IPS DF 6.9 (cell line): ENCODE measurements at regions not wholly inside any gene's neighbourhood (a gene's known extent, or its start where the extent isn't known, plus 50 kb on each side); places are given as distances from the start of the nearest gene placed in this dataset.
"Not testable (repeated sequence)": the region's sequence is repeated elsewhere in the genome, so short reads cannot be mapped to it uniquely, and the experiment has no call there.

Experiments used
- DNase-seq: peaks from one replicate; pipeline ENCODE4 v3.0.0-alpha.2; 2013; ENCODE audit warnings: low read depth, low spot score
- H3K27ac ChIP-seq: one replicate; pipeline ENCODE4 v1.5.1; 2013; ENCODE audit warnings: low read length, control low read depth
- H3K27me3 ChIP-seq: 2 replicates; pipeline ENCODE4 v1.6.1; 2013; ENCODE audit warnings: mild to moderate bottlenecking, low read length; ENCODE audit not compliant: control insufficient read depth, insufficient read depth
- H3K36me3 ChIP-seq: 2 replicates; pipeline ENCODE4 v1.6.1; 2013; ENCODE audit warnings: low read length; ENCODE audit not compliant: control insufficient read depth, insufficient read depth
- H3K4me1 ChIP-seq: 2 replicates; pipeline ENCODE4 v1.6.1; 2013; ENCODE audit warnings: low read length; ENCODE audit not compliant: control insufficient read depth, insufficient read depth
- H3K4me3 ChIP-seq: 2 replicates; pipeline ENCODE4 v1.5.1; 2013; ENCODE audit warnings: mild to moderate bottlenecking, low read length
- H3K9me3 ChIP-seq: 2 replicates; pipeline ENCODE4 v1.6.1; 2013; ENCODE audit warnings: low read length, inconsistent platforms; ENCODE audit not compliant: control insufficient read depth, insufficient read depth
- WGBS: extraction: QIAGEN DNeasy Blood & Tissue Kit; methylation state at CpG from one replicate; pipeline ENCODE4 v1.1.7; 2013; ENCODE audit warnings: mixed read lengths, missing lambda C conversion rate; ENCODE audit not compliant: insufficient read length, insufficient coverage; 5-methylcytosine and 5-hydroxymethylcytosine counted together

DNA sequence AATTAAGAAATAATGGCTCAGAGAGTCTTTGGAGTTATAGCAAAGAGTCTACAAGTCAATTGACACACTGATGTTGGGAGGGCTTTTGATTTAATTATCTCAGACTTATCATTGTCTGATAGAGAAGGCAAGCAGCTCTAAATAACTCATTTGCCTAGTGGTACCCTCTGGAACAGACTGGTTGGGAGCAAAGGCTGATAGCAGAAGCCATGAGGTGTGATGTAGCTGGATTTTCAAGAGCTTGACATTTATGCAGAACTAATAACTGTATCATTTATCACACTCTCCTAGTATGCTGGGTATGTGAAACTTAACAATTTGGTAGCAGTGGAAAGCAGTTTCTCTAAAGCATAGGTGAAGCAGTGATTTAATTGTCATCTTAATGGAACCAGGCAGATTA lies 380.6 kb downstream of the TENT5A start:
- no peak for DNase-seq
- Histone ChIP-seq H3K27me3 (no peaks in the 10 kb centered on the region), H3K36me3 (no peaks in the 10 kb centered on the region)

DNA sequence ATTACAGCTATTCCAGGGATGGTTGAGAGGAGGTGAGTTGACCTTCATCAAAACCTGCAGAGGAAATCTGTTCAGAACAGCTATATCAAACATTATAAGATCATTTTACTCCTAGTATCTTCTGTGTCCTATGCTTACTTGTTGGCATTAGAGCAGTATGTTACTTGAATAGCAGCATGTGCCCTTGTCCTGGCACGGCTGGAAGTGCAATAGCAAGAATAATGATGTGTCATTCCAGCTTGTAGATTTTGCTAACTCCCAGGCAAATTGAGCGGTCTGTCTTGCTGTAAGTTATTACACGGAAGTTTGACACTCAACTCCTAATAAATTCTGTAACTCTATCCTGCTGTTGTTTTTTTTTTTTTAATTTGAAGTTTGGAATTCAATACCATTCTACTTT lies 385.5 kb downstream of the TENT5A start:
- Histone ChIP-seq H3K9me3 (no peaks in the 10 kb centered on the region), H3K4me1 (no peaks in the 10 kb centered on the region), H3K27me3 (no peaks in the 10 kb centered on the region), H3K4me3 (no peak overlapping the region), H3K36me3 (no peaks in the 10 kb centered on the region), H3K27ac (no peak overlapping the region)
- no CpG with 5 or more reads among the region's 3 CpGs for WGBS
- no peak for DNase-seq

More for the DNA sequence above, 380.6 kb downstream of the TENT5A start:
- Histone ChIP-seq H3K4me1 (no peaks in the 10 kb centered on the region), H3K27ac (no peak overlapping the region), H3K4me3 (no peak overlapping the region), H3K9me3 (no peaks in the 10 kb centered on the region)

DNA sequence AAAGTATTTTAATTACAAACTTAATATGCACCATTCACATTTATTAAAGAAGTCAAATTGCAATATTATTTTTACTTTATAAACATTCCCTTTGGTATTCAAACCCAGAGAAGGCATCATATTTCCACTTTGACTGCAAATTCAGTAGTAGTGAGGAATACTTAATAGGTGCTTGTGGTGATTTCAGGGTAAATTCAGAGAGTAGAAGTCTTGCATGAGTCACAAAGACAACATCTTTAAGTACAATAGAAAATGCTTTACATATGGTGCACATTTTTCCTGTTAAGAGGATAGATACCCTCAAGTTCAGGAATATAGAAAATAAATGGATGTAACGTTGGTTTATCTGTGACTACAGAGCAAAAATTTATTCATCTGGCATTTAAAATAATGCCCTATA lies 390.2 kb downstream of the TENT5A start:
- no peaks in the 10 kb centered on the region for H3K27me3 ChIP-seq
- H3K4me3 ChIP-seq, result no peak overlapping the region
- no peak overlapping the region for H3K27ac ChIP-seq
- no peaks in the 10 kb centered on the region for H3K36me3 ChIP-seq
- no peaks in the 10 kb centered on the region for H3K9me3 ChIP-seq
- no CpG with 5 or more reads among the region's 1 CpG for WGBS
- no peak for DNase-seq
- H3K4me1 ChIP-seq, result no peaks in the 10 kb centered on the region

DNA sequence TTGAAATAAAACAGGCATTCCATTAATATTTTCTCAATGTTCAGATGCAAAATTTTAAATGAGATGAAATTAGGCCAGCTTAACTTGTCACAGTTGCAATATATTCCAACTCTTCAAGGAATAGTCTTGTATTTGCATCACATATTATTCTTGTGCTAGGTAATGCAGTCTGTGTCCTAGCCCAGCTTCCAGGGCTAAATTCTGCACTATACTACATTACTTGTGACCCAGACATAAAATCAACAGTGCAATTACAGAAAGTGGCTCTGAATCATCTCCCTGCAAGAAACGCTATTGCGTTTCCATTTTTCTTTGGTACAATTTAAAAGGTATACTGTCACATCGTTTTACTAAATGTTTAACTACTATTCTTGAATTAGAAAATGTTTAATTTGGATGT lies 399.2 kb downstream of the TENT5A start:
- no peaks in the 10 kb centered on the region for H3K36me3 ChIP-seq

DNA sequence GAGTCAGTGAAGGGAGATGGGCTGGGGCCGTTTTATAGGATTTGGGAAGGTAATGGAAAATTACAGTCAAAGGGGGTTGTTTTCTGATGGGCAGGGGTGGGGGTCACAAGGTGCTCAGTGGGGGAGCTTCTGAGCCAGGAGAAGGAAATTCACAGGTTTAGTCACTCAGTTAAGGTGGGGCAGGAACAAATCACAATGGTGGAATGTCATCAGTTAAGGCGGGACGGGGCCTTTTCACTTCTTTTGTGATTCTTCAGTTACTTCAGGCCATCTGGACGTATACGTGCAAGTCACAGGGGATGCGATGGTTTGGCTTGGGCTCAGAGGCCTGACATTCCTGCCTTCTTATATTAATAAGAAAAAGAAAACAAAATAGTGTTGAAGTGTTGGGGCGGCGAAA lies 408.5 kb downstream of the TENT5A start:
- WGBS, result no CpG with 5 or more reads among the region's 8 CpGs
- not testable (repeated sequence) for H3K4me1 ChIP-seq, H3K9me3 ChIP-seq, H3K27me3 ChIP-seq, H3K4me3 ChIP-seq, DNase-seq, H3K36me3 ChIP-seq, H3K27ac ChIP-seq

More for the DNA sequence above, 399.2 kb downstream of the TENT5A start:
- H3K4me3 ChIP-seq, result no peak overlapping the region
- no peak for DNase-seq
- no peaks in the 10 kb centered on the region for H3K9me3 ChIP-seq
- H3K27ac ChIP-seq, result no peak overlapping the region
- H3K27me3 ChIP-seq, result no peaks in the 10 kb centered on the region
- H3K4me1 ChIP-seq, result no peaks in the 10 kb centered on the region
- no CpG with 5 or more reads among the region's 3 CpGs for WGBS

DNA sequence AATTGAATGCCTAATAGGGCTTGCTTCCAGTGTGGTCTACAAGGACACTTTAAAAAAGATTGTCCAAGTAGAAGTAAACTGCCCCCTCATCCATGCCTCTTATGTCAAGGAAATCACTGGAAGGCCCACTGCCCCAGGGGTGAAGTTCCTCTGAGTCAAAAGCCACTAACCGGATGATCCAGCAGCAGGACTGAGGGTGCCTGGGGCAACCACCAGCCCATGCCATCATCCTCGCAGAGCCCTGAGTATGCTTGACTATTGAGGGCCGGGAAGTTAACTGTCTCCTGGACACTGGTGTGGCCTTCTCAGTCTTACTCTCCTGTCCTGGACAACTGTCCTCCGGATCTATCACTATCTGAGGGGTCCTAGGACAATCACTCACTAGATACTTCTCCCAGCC lies 411.5 kb downstream of the TENT5A start:
- Histone ChIP-seq H3K27ac (no peak overlapping the region), H3K36me3 (no peaks in the 10 kb centered on the region), H3K4me1 (no peaks in the 10 kb centered on the region), H3K4me3 (no peak overlapping the region), H3K27me3 (no peaks in the 10 kb centered on the region), H3K9me3 (no peaks in the 10 kb centered on the region)
- WGBS, result no CpG with 5 or more reads among the region's 4 CpGs
- DNase-seq, result no peak

DNA sequence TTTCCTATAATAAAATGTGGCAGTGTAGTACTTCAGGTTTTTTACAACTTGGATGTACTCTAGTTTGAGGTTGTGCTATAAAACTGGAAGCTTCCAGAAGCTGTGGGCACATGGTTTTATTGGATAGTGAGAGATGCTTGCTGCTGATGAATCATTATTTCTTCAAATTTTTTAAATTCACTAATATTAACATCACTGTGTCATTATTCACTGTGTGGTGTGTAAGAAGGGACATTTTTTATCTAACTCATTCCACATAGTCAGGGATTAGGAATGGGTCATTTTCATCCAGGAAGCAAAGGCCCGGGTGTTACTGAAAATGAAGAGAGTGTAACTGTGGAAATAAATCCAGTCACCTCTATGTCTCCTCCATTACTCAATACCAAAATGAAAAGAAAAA lies 421.0 kb downstream of the TENT5A start:
- Histone ChIP-seq H3K4me1 (no peaks in the 10 kb centered on the region), H3K27me3 (no peaks in the 10 kb centered on the region), H3K36me3 (no peaks in the 10 kb centered on the region), H3K27ac (no peak overlapping the region), H3K9me3 (no peaks in the 10 kb centered on the region), H3K4me3 (no peak overlapping the region)
- no peak for DNase-seq
- no CpG with 5 or more reads among the region's 1 CpG for WGBS

DNA sequence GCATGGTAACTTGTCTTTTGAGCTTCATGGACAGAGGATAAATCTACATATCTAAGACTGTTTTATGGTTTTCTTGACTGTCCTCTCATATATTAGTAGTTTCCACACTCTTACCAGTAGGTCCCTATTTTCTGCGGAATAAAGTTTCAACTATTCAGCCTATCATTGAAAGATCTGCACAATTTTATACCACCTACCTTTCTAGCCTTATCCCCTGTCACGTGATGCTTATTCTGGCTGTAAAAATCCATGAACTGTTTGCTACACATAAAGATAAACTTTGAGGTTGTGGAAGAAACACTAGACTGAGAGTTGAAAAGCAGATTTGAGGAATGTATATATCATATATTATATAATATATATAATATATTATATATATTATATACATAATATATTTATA lies 423.8 kb downstream of the TENT5A start:
- DNase-seq, result no peak
- no CpG with 5 or more reads among the region's 2 CpGs for WGBS
- no peaks in the 10 kb centered on the region for H3K9me3 ChIP-seq
- H3K27me3 ChIP-seq, result no peaks in the 10 kb centered on the region
- H3K4me3 ChIP-seq, result no peak overlapping the region
- H3K27ac ChIP-seq, result no peak overlapping the region
- H3K4me1 ChIP-seq, result no peaks in the 10 kb centered on the region
- no peaks in the 10 kb centered on the region for H3K36me3 ChIP-seq

DNA sequence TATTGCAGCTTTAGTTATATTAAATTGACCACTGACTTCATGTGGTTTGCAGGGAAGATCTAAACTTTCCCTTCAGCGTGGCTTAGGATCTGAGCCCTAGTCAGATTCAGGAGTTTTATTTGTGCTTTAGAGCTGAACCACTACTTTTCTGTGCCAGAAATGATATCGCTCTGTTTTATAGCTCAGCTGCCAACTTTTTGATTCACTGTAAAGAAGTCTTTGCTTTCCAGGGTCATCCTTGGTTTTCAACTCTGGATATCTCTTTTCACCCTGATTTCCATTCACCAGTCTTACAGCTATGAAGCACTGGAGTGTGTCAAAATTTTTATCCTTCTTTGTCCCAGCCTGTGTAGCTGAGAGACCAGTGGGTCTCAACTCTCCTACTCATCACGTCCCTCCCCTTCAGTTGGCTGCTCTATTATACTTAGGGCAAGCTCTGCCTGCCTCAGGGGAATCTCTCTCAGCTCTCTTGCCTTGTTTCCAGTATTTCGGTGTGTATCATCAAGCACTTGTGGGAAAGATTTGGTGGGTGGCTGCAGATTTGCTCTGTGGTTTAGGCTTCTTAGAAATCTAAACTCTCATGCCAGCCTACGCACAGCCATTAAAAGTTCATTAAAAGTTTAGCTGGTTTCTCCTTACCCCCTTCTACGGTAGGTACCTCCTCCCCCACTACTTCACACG lies 425.5 kb downstream of the TENT5A start:
- H3K27ac ChIP-seq, result no peak overlapping the region
- H3K4me1 ChIP-seq, result no peaks in the 10 kb centered on the region
- no peak for DNase-seq
- no peaks in the 10 kb centered on the region for H3K9me3 ChIP-seq
- no peaks in the 10 kb centered on the region for H3K36me3 ChIP-seq
- H3K27me3 ChIP-seq, result no peaks in the 10 kb centered on the region
- WGBS, result no CpG with 5 or more reads among the region's 7 CpGs
- no peak overlapping the region for H3K4me3 ChIP-seq

DNA sequence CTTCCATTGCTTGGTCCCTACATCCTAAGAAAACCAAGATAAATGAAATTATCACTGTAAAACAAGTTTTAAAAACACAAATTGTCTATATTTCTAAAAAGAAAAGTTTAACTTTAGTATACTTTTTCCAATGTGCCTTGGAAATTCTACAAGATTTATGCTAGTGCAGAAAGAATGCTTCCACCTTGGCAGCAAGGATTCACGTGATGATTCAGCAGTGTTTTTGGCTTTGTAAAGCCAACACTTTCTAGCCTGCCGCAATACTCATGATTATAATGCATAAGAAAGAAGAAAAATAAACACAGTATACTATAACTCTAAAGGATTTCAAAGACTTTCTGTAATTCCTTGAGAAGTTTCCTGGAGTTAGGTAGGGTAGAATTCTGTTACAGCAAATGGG lies 442.7 kb downstream of the TENT5A start:
- Histone ChIP-seq H3K9me3 (no peaks in the 10 kb centered on the region), H3K4me3 (no peak overlapping the region), H3K36me3 (no peaks in the 10 kb centered on the region), H3K4me1 (no peaks in the 10 kb centered on the region), H3K27ac (no peak overlapping the region), H3K27me3 (no peaks in the 10 kb centered on the region)
- no CpG with 5 or more reads among the region's 2 CpGs for WGBS
- DNase-seq, result no peak

DNA sequence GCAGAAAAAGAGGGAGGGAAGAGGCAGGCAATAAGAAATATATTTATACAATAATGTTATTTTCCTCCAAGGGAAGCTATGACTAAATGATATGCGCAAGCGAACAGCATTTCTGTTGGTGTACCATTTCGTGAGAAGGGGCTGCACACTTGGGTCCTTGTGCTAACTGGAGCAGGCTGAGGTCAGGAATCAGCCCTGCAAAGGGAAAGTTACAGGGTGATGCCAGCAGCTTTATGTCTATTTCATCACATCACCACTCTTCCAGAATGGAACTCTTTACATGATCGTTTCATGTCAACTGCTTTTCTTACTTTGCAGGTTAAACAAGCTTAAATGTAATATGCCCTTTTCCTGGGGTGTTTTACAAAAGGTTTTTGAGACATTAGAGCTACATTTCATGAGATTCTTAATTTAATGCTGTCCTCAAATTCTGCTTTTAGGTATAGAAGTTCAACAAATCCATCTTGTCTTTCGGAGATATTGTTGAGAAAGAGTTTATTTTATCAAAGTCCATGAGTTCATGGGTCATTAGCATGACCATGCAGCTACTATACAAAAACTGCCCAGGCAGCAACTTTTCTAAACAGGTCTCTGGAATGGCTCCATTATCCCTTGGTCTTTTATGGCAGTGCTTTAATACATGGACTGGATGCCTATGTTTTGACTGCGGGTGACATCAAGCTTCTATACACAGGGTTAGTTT lies 443.8 kb downstream of the TENT5A start:
- Histone ChIP-seq H3K4me1 (no peaks in the 10 kb centered on the region), H3K9me3 (no peaks in the 10 kb centered on the region), H3K27ac (no peak overlapping the region), H3K27me3 (no peaks in the 10 kb centered on the region), H3K4me3 (no peak overlapping the region), H3K36me3 (no peaks in the 10 kb centered on the region)
- DNase-seq, result no peak
- WGBS, result no CpG with 5 or more reads among the region's 6 CpGs
